Mesendoderm (in vitro differentiated cells): ENCODE measurements at regions not wholly inside any gene's neighbourhood (a gene's known extent, or its start where the extent isn't known, plus 50 kb on each side); places are given as distances from the start of the nearest gene placed in this dataset.

ENCODE experiments used
- DNase-seq: peaks from one replicate; pipeline ENCODE4 v3.0.0; 2013
- H2AK5ac ChIP-seq: 2 replicates; pipeline ENCODE4 v1.6.1; 2013; ENCODE audit warnings: low read length, inconsistent platforms
- H2BK120ac ChIP-seq: 2 replicates; pipeline ENCODE4 v1.6.1; 2013; ENCODE audit warnings: low read depth, mild to moderate bottlenecking, low read length, moderate library complexity, mixed read lengths
- H2BK15ac ChIP-seq: replicated peaks from 2 replicates; pipeline ENCODE4 v1.6.1; 2013; ENCODE audit warnings: low read depth, mild to moderate bottlenecking, moderate library complexity
- H2BK5ac ChIP-seq: 2 replicates; pipeline ENCODE4 v1.6.1; 2013; ENCODE audit warnings: low read length, inconsistent platforms
- H3K18ac ChIP-seq: 2 replicates; pipeline ENCODE4 v1.6.1; 2013; ENCODE audit warnings: mild to moderate bottlenecking, low read length, mixed read lengths
- H3K23ac ChIP-seq: one replicate; pipeline ENCODE4 v1.6.1; 2013; ENCODE audit warnings: low read length
- H3K27ac ChIP-seq: 2 replicates; pipeline ENCODE4 v1.5.1; 2013; ENCODE audit warnings: low read depth, mild to moderate bottlenecking, inconsistent platforms, low read length, moderate library complexity
- H3K27me3 ChIP-seq: 2 replicates; pipeline ENCODE4 v1.6.1; 2013; ENCODE audit warnings: low read length, control low read depth, mild to moderate bottlenecking, inconsistent platforms; ENCODE audit not compliant: insufficient read depth, poor library complexity
- H3K36me3 ChIP-seq: 2 replicates; pipeline ENCODE4 v1.6.1; 2013; ENCODE audit warnings: low read length, inconsistent platforms; ENCODE audit not compliant: control insufficient read depth, insufficient read depth
- H3K4ac ChIP-seq: one replicate; pipeline ENCODE4 v1.6.1; 2013; ENCODE audit warnings: low read depth, mild to moderate bottlenecking, low read length, moderate library complexity
- H3K4me1 ChIP-seq: 2 replicates; pipeline ENCODE4 v1.6.1; 2013; ENCODE audit warnings: low read depth, low read length, inconsistent platforms; ENCODE audit not compliant: control insufficient read depth
- H3K4me2 ChIP-seq: 2 replicates; pipeline ENCODE4 v1.6.1; 2013; ENCODE audit warnings: low read length
- H3K4me3 ChIP-seq: 2 replicates; pipeline ENCODE4 v1.5.1; 2013; ENCODE audit warnings: mild to moderate bottlenecking, low read length
- H3K56ac ChIP-seq: one replicate; pipeline ENCODE4 v1.6.1; 2013; ENCODE audit warnings: low read length
- H3K79me1 ChIP-seq: 2 replicates; pipeline ENCODE4 v1.6.1; 2013; ENCODE audit warnings: low read length, inconsistent platforms
- H3K79me2 ChIP-seq: 2 replicates; pipeline ENCODE4 v1.6.1; 2013; ENCODE audit warnings: mild to moderate bottlenecking, low read length; ENCODE audit not compliant: control insufficient read depth, insufficient read depth
- H3K9ac ChIP-seq: 2 replicates; pipeline ENCODE4 v1.6.1; 2013; ENCODE audit warnings: low read length, inconsistent platforms
- H4K5ac ChIP-seq: one replicate; pipeline ENCODE4 v1.6.1; 2013; ENCODE audit warnings: low read length
- H4K8ac ChIP-seq: one replicate; pipeline ENCODE4 v1.6.1; 2013; ENCODE audit warnings: low read depth, mild to moderate bottlenecking, control low read depth, low read length, moderate library complexity
- WGBS: extraction: QIAGEN DNeasy Blood & Tissue Kit; methylation state at CpG from one replicate; pipeline ENCODE4 v1.1.7; 2013; ENCODE audit warnings: low lambda C conversion rate, missing lambda C conversion rate; ENCODE audit not compliant: insufficient coverage; ENCODE audit errors: extremely low coverage; 5-methylcytosine and 5-hydroxymethylcytosine counted together

DNA sequence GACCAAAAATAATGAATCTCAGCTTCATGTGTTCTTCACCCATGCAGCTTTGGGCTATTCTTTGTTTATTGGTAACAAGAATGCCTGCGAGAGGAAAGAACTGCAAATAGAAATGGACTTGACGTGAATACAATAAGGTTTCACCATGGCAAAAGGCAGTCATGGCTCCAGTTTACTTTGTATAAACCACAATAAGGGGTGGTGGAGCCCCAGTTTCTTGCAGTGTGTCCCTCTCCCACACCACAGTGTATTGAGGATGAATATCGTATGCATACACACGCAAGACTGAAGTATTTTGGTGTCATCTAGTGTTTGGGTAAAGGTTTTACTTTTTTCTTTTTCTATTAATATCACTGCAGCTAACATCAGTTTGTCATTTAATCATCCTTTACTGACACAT lies 159.7 kb upstream of the CNTN4 start:
- H3K27ac ChIP-seq = no peak overlapping the region
- H2BK120ac ChIP-seq = no peak overlapping the region
- no peak overlapping the region for H2BK5ac ChIP-seq
- no peak overlapping the region for H3K18ac ChIP-seq
- no peak overlapping the region for H2AK5ac ChIP-seq
- H3K4me3 ChIP-seq = no peak overlapping the region
- no peak overlapping the region for H4K8ac ChIP-seq
- no peak for DNase-seq
- H3K27me3 ChIP-seq = no peaks in the 10 kb centered on the region
- H3K79me2 ChIP-seq = no peaks in the 10 kb centered on the region
- H4K5ac ChIP-seq = no peak overlapping the region
- H3K79me1 ChIP-seq = no peaks in the 10 kb centered on the region
- no peak overlapping the region for H3K56ac ChIP-seq
- H3K4me1 ChIP-seq = no peaks in the 10 kb centered on the region
- H3K36me3 ChIP-seq = no peaks in the 10 kb centered on the region
- no peak overlapping the region for H3K4ac ChIP-seq
- no peak overlapping the region for H3K9ac ChIP-seq
- H3K23ac ChIP-seq = no peak overlapping the region
- H2BK15ac ChIP-seq = no peak overlapping the region
- no CpG with 5 or more reads among the region's 4 CpGs for WGBS
- H3K4me2 ChIP-seq = no peak overlapping the region

DNA sequence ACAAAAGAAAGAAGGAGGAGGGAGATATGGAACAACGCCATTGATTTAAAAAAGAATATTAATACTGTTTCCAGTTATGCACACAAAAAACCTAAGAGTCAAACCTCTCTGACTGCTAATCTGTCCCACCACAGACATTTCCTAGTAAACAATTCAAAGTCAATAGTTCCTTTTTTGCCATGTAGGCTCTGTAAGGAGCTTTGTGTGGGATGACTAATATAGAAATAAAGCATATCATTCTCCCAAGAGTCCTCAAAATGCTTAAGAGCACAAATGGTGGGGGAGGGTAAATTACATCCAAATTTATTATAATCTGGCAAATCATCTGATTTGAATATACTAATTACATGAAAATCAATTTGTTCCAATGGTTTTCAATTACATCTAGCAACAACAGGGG lies 155.9 kb upstream of the CNTN4 start:
- Histone ChIP-seq H3K4ac (no peak overlapping the region), H3K9ac (no peak overlapping the region), H3K4me3 (no peak overlapping the region), H3K79me1 (no peaks in the 10 kb centered on the region), H3K23ac (no peak overlapping the region), H2BK5ac (no peak overlapping the region), H4K5ac (no peak overlapping the region), H3K36me3 (no peaks in the 10 kb centered on the region), H2AK5ac (no peak overlapping the region), H3K27ac (no peak overlapping the region), H2BK120ac (no peak overlapping the region), H3K4me2 (no peak overlapping the region), H3K4me1 (no peaks in the 10 kb centered on the region), H3K18ac (no peak overlapping the region), H3K56ac (no peak overlapping the region), H2BK15ac (no peak overlapping the region), H3K79me2 (no peaks in the 10 kb centered on the region), H4K8ac (no peak overlapping the region), H3K27me3 (no peaks in the 10 kb centered on the region)
- WGBS = no CpG with 5 or more reads among the region's 1 CpG
- no peak for DNase-seq

DNA sequence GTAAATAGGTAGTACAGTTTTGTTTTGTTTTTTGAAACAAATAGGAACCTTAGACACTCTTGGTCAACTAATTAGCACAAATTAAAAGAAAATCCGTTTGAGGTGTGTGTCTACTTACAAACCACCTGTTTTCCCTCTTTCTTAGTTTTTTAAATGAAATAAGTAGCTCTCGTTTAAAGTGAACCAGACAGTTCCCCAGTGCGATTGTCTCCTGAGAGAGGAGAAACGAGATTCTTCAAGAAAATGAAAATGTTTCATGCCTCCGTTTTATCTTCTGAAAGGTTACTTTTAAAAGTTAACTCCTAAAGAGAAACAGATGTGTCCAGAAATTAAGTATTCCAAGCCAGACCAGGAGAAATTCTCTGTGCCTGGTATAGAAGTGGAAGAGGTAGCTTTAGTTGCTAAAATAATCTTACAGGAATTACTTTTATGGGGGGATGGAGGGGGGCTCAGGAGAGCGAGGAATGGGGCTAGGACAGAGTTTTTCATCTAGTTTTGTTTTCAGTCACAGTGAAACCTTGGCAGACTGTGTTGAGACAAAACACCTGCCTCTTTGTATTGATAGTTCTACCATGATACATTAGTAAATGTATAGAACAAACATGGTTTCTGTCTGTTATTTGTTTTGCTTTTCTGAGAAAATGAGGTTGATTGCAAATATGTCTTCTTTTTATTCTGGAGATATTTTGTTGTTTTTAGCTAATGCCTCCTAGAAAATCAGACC lies 155.1 kb upstream of the CNTN4 start:
- Histone ChIP-seq H2BK15ac (no peak overlapping the region), H2BK5ac (no peak overlapping the region), H3K9ac (no peak overlapping the region), H3K27ac (no peak overlapping the region), H3K56ac (no peak overlapping the region), H3K79me1 (no peaks in the 10 kb centered on the region), H3K18ac (no peak overlapping the region), H3K4me3 (no peak overlapping the region), H3K36me3 (no peaks in the 10 kb centered on the region), H2BK120ac (no peak overlapping the region), H3K4ac (no peak overlapping the region), H3K79me2 (no peaks in the 10 kb centered on the region), H3K4me2 (no peak overlapping the region), H3K23ac (no peak overlapping the region), H2AK5ac (no peak overlapping the region), H4K8ac (no peak overlapping the region), H4K5ac (no peak overlapping the region), H3K27me3 (no peaks in the 10 kb centered on the region), H3K4me1 (no peaks in the 10 kb centered on the region)
- no CpG with 5 or more reads among the region's 6 CpGs for WGBS
- no peak for DNase-seq

DNA sequence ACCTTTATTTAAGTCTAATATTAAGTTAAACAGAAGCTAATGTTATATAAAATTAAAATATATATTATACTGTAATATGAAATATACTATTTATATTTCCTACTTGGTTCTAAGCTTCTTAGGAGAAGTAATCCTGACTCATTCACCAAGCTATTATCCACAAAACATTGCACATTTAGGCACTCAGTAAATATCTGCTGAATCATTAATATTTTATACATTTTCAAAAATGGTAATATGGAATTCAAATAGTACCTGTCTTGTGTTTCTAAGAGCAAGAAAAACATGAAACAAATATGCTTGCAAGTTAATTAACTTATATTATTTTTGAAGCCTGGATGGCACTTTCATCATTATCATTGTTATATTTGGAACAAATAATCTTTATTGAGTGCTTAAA lies 153.0 kb upstream of the CNTN4 start:
- Histone ChIP-seq H2BK5ac (no peak overlapping the region), H3K18ac (no peak overlapping the region), H3K9ac (no peak overlapping the region), H3K4me3 (no peak overlapping the region), H3K4ac (no peak overlapping the region), H3K23ac (no peak overlapping the region), H3K4me2 (no peak overlapping the region), H2BK15ac (no peak overlapping the region), H3K27ac (no peak overlapping the region), H3K36me3 (no peaks in the 10 kb centered on the region), H3K4me1 (no peaks in the 10 kb centered on the region), H2AK5ac (no peak overlapping the region), H4K5ac (no peak overlapping the region), H2BK120ac (no peak overlapping the region), H3K56ac (no peak overlapping the region), H3K79me2 (no peaks in the 10 kb centered on the region), H4K8ac (no peak overlapping the region), H3K27me3 (no peaks in the 10 kb centered on the region), H3K79me1 (no peaks in the 10 kb centered on the region)
- no peak for DNase-seq

DNA sequence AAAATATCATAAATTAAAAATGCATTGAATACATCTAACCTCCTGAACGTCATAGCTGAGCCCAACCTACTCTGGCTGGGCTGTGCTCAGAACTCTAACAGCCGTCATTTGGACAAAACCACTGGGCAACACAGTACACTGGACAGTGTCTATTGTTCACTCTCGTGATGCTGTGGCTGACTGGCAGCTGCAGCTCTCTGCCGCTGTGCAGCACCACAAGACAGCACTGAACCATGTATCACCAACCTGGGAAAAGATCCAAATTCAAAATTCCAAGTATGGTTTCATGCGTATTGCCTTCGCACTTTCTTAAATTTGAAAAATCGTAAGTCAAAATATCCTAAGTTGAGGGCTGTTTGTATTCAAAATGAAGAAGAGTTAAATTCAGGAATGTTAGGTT lies 145.1 kb upstream of the CNTN4 start:
- H4K8ac ChIP-seq = no peak overlapping the region
- no peak overlapping the region for H3K4me2 ChIP-seq
- no peak overlapping the region for H3K4ac ChIP-seq
- H3K79me1 ChIP-seq = no peaks in the 10 kb centered on the region
- no peaks in the 10 kb centered on the region for H3K79me2 ChIP-seq
- H2BK120ac ChIP-seq = no peak overlapping the region
- no peak overlapping the region for H4K5ac ChIP-seq
- no peaks in the 10 kb centered on the region for H3K27me3 ChIP-seq
- no peak overlapping the region for H3K27ac ChIP-seq
- H2AK5ac ChIP-seq = no peak overlapping the region
- no peak overlapping the region for H2BK5ac ChIP-seq
- H3K18ac ChIP-seq = no peak overlapping the region
- DNase-seq = no peak
- WGBS = no CpG with 5 or more reads among the region's 7 CpGs
- no peaks in the 10 kb centered on the region for H3K4me1 ChIP-seq
- no peaks in the 10 kb centered on the region for H3K36me3 ChIP-seq
- H3K56ac ChIP-seq = no peak overlapping the region
- no peak overlapping the region for H3K23ac ChIP-seq
- no peak overlapping the region for H3K9ac ChIP-seq
- no peak overlapping the region for H2BK15ac ChIP-seq
- H3K4me3 ChIP-seq = no peak overlapping the region

DNA sequence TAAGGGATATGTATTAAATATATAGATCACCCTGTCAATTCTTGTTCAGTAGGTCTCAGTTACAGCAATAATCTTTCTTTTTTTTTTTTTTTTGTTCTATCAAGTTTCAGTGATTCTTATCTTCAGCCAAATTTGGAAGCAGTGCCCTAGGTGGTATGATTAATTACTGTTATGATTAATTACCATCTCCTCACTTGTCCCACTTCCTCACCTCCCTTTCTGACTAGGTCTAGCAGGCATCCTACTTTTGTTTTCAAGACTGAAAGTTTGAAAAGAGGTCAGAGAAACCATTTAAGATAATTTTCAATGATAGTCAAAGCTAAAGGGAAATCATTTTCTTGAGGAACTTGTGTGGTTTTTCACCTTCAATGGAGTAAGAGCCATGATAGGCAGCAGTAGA lies 144.0 kb upstream of the CNTN4 start:
- H3K4me2 ChIP-seq = no peak overlapping the region
- no peak overlapping the region for H3K9ac ChIP-seq
- H3K79me2 ChIP-seq = no peaks in the 10 kb centered on the region
- H3K36me3 ChIP-seq = no peaks in the 10 kb centered on the region
- H3K23ac ChIP-seq = no peak overlapping the region
- H3K4me1 ChIP-seq = no peaks in the 10 kb centered on the region
- H3K27ac ChIP-seq = no peak overlapping the region
- no peak overlapping the region for H3K4ac ChIP-seq
- no peak overlapping the region for H2AK5ac ChIP-seq
- no peak for DNase-seq
- H4K5ac ChIP-seq = no peak overlapping the region
- H3K56ac ChIP-seq = no peak overlapping the region
- no peak overlapping the region for H2BK120ac ChIP-seq
- no peaks in the 10 kb centered on the region for H3K79me1 ChIP-seq
- H3K4me3 ChIP-seq = no peak overlapping the region
- H2BK5ac ChIP-seq = no peak overlapping the region
- no peak overlapping the region for H3K18ac ChIP-seq
- H2BK15ac ChIP-seq = no peak overlapping the region
- no peak overlapping the region for H4K8ac ChIP-seq
- no peaks in the 10 kb centered on the region for H3K27me3 ChIP-seq
